Smooth muscle cell (in vitro differentiated cells): ENCODE measurements at regions not wholly inside any gene's neighbourhood (a gene's known extent, or its start where the extent isn't known, plus 50 kb on each side); places are given as distances from the start of the nearest gene placed in this dataset.
A peak's percentile ranks its signal among the peaks of the same experiment; 100 is the strongest.

Source experiments
- DNase-seq: peaks from one replicate; lab custom pipeline; 2025; ENCODE audit not compliant: unreplicated experiment; lab: John Stamatoyannopoulos, UW
- H2AFZ ChIP-seq: fragments of 200-600 bp; sonication (generic); 2 replicates; pipeline ENCODE4 v1.6.0; 2016; ENCODE audit warnings: antibody characterized with exemption, low read depth, mild to moderate bottlenecking
- H3F3A ChIP-seq: fragments of 200-600 bp; sonication (generic); 2 replicates; pipeline ENCODE4 v1.6.0; 2017; ENCODE audit warnings: antibody characterized with exemption, low read depth
- H3K27ac ChIP-seq: fragments of 200-600 bp; sonication (generic); 2 replicates; pipeline ENCODE4 v1.5.1; 2016; ENCODE audit warnings: low read depth, mild to moderate bottlenecking
- H3K27me3 ChIP-seq: fragments of 200-600 bp; sonication (generic); 2 replicates; pipeline ENCODE4 v1.6.1; 2016; ENCODE audit warnings: low read depth, mild to moderate bottlenecking
- H3K36me3 ChIP-seq: fragments of 200-600 bp; sonication (generic); 2 replicates; pipeline ENCODE4 v1.5.1; 2016; ENCODE audit warnings: low read depth
- H3K4me1 ChIP-seq: fragments of 200-600 bp; sonication (generic); 2 replicates; pipeline ENCODE4 v1.5.1; 2016; ENCODE audit warnings: low read depth
- H3K4me2 ChIP-seq: fragments of 200-600 bp; sonication (generic); 2 replicates; pipeline ENCODE4 v1.6.0; 2016; ENCODE audit warnings: mild to moderate bottlenecking
- H3K4me3 ChIP-seq: fragments of 200-600 bp; sonication (generic); 2 replicates; pipeline ENCODE4 v1.5.1; 2016; ENCODE audit warnings: mild to moderate bottlenecking
- H3K79me2 ChIP-seq: fragments of 200-600 bp; sonication (generic); 2 replicates; pipeline ENCODE4 v1.6.0; 2016; ENCODE audit warnings: low read depth, mild to moderate bottlenecking
- H3K9ac ChIP-seq: fragments of 200-600 bp; sonication (generic); 2 replicates; pipeline ENCODE4 v1.6.0; 2016; ENCODE audit warnings: low read depth
- H3K9me3 ChIP-seq: fragments of 200-600 bp; sonication (generic); replicated peaks from 2 replicates; pipeline ENCODE4 v1.5.1; 2016; ENCODE audit warnings: low read depth
- H4K20me1 ChIP-seq: fragments of 200-600 bp; sonication (generic); 2 replicates; pipeline ENCODE4 v1.6.0; 2016; ENCODE audit warnings: low read depth
- CTCF ChIP-seq: fragments of 200-600 bp; sonication (generic); IDR thresholded peaks from 2 replicates; pipeline ENCODE4 v1.5.1; 2017; ENCODE audit warnings: borderline replicate concordance, mild to moderate bottlenecking, antibody characterized with exemption; ENCODE audit not compliant: insufficient read depth, poor library complexity, severe bottlenecking
- WGBS: methylation state at CpG from one replicate; pipeline ENCODE4 v1.1.7; 2016; ENCODE audit warnings: low lambda C conversion rate; 5-methylcytosine and 5-hydroxymethylcytosine counted together

GRCh38 chr9:134490446-134490845, 151.2 kb upstream of the COL5A1 start:
- H3F3A ChIP-seq = peaks cover 11% of the 10 kb centered on the region
- H2AFZ ChIP-seq = no peak overlapping the region
- DNase-seq = no peak
- peaks cover 12% of the 10 kb centered on the region for H3K4me1 ChIP-seq
- 91% methylated on average over 9 of the region's 9 CpGs for WGBS
- TF ChIP-seq CTCF = no peak
- H3K9me3 ChIP-seq = no peaks in the 10 kb centered on the region
- H3K27ac ChIP-seq = peak overlapping the region; percentile 88
- no peaks in the 10 kb centered on the region for H3K79me2 ChIP-seq
- H3K9ac ChIP-seq = no peak overlapping the region
- peak overlapping the region; percentile 69 for H3K4me2 ChIP-seq
- H3K36me3 ChIP-seq = no peaks in the 10 kb centered on the region
- H4K20me1 ChIP-seq = no peaks in the 10 kb centered on the region
- H3K4me3 ChIP-seq = no peak overlapping the region
- no peaks in the 10 kb centered on the region for H3K27me3 ChIP-seq

GRCh38 chr9:134491196-134491835, 150.3 kb upstream of the COL5A1 start:
- no peak overlapping the region for H2AFZ ChIP-seq
- no peak for DNase-seq
- peak overlapping the region; percentile 88 for H3K27ac ChIP-seq
- no peak overlapping the region for H3K4me3 ChIP-seq
- peaks cover 12% of the 10 kb centered on the region for H3K4me1 ChIP-seq
- H3K27me3 ChIP-seq = no peaks in the 10 kb centered on the region
- peak overlapping the region; percentile 5 for H3K9ac ChIP-seq
- no peaks in the 10 kb centered on the region for H3K79me2 ChIP-seq
- no peak for TF ChIP-seq CTCF
- H4K20me1 ChIP-seq = no peaks in the 10 kb centered on the region
- H3K4me2 ChIP-seq = peak overlapping the region; percentile 69
- H3K36me3 ChIP-seq = no peaks in the 10 kb centered on the region
- H3K9me3 ChIP-seq = no peaks in the 10 kb centered on the region
- H3F3A ChIP-seq = peaks cover 11% of the 10 kb centered on the region
- WGBS = 26% methylated on average over 21 of the region's 21 CpGs

- no peak for DNase-seq
- TF ChIP-seq CTCF = no peak
- peaks cover 11% of the 10 kb centered on the region for H3F3A ChIP-seq
- H3K4me2 ChIP-seq = peak overlapping the region; percentile 69
- peak overlapping the region; percentile 88 for H3K27ac ChIP-seq
- 43% methylated on average over 11 of the region's 11 CpGs for WGBS
- H3K9ac ChIP-seq = peak overlapping the region; percentile 5
- no peaks in the 10 kb centered on the region for H3K9me3 ChIP-seq
- peaks cover 12% of the 10 kb centered on the region for H3K4me1 ChIP-seq
- H3K4me3 ChIP-seq = no peak overlapping the region
- H2AFZ ChIP-seq = no peak overlapping the region
- no peaks in the 10 kb centered on the region for H4K20me1 ChIP-seq
- no peaks in the 10 kb centered on the region for H3K36me3 ChIP-seq
- H3K79me2 ChIP-seq = no peaks in the 10 kb centered on the region
- H3K27me3 ChIP-seq = no peaks in the 10 kb centered on the region
Measured at GRCh38 chr9:134491856-134492255, 149.7 kb upstream of the COL5A1 start.

- peaks cover 12% of the 10 kb centered on the region for H3K4me1 ChIP-seq
- H3F3A ChIP-seq = peaks cover 13% of the 10 kb centered on the region
- peak overlapping the region; percentile 88 for H3K27ac ChIP-seq
- H3K4me3 ChIP-seq = no peak overlapping the region
- no peak overlapping the region for H2AFZ ChIP-seq
- peak overlapping the region; percentile 62 for H3K4me2 ChIP-seq
- peak overlapping the region; percentile 36 for H3K9ac ChIP-seq
- 25% methylated on average over 12 of the region's 12 CpGs for WGBS
- no peaks in the 10 kb centered on the region for H3K9me3 ChIP-seq
- H3K79me2 ChIP-seq = no peaks in the 10 kb centered on the region
- no peak for TF ChIP-seq CTCF
- no peaks in the 10 kb centered on the region for H4K20me1 ChIP-seq
- H3K36me3 ChIP-seq = no peaks in the 10 kb centered on the region
- peak; percentile 48 for DNase-seq
- no peaks in the 10 kb centered on the region for H3K27me3 ChIP-seq
Measured at GRCh38 chr9:134492281-134492691, 149.3 kb upstream of the COL5A1 start.
